HepG2 (cell line): ENCODE measurements at regions not wholly inside any gene's neighbourhood (a gene's known extent, or its start where the extent isn't known, plus 50 kb on each side); places are given as distances from the start of the nearest gene placed in this dataset.

ENCODE experiments used
- CBX2 ChIP-seq, 2 experiments: fragments of 200-600 bp in 1 of 2; sonication (generic); formaldehyde crosslinking in 1 of 2; IDR thresholded peaks; 2 replicates each; pipeline versions ENCODE4 v1.7.0 to v1.8.1; 2018 to 2022; ENCODE audit warnings: low read depth in 2 of 2, low read length in 1 of 2, mild to moderate bottlenecking in 1 of 2, missing genetic modification reagents in 1 of 2
- CHD4 ChIP-seq: fragments of 200-600 bp; sonication (generic); IDR thresholded peaks from 2 replicates; pipeline ENCODE4 v1.7.0; 2017; ENCODE audit warnings: mild to moderate bottlenecking, low read length, borderline replicate concordance
- GABPB1 ChIP-seq: IDR thresholded peaks from 2 replicates; pipeline ENCODE4 v1.6.1; 2016; ENCODE audit warnings: mild to moderate bottlenecking, missing genetic modification reagents, moderate library complexity, missing compliant biosample characterization
- LCORL ChIP-seq, 2 experiments: fragments of 450-650 bp in 1 of 2; sonication (generic) in 1 of 2; formaldehyde crosslinking in 1 of 2; IDR thresholded peaks; 2 replicates each; pipeline versions ENCODE4 v1.5.0 to v1.6.1; 2017 to 2020; ENCODE audit warnings: antibody characterized with exemption in 1 of 2, missing genetic modification reagents in 1 of 2
- SALL2 ChIP-seq: sonication (generic); formaldehyde crosslinking; IDR thresholded peaks from 2 replicates; pipeline ENCODE4 v1.8.1; 2023; ENCODE audit warnings: mild to moderate bottlenecking, missing genetic modification reagents, inconsistent platforms
- SOX5 ChIP-seq: IDR thresholded peaks from 2 replicates; pipeline ENCODE4 v1.6.1; 2016; ENCODE audit warnings: borderline replicate concordance
- THAP9 ChIP-seq: sonication (generic); formaldehyde crosslinking; IDR thresholded peaks from 2 replicates; pipeline ENCODE4; 2020; ENCODE audit warnings: missing genetic modification reagents, mild to moderate bottlenecking, borderline replicate concordance
- ZBTB14 ChIP-seq: sonication (generic); formaldehyde crosslinking; IDR thresholded peaks from 2 replicates; pipeline ENCODE4 v1.4.0; 2020; ENCODE audit warnings: missing genetic modification reagents
- ZNF546 ChIP-seq: sonication (generic); formaldehyde crosslinking; conservative IDR thresholded peaks from 2 replicates; pipeline ENCODE4 v1.8.1; 2023; ENCODE audit warnings: mild to moderate bottlenecking, missing genetic modification reagents
- ZNF577 ChIP-seq: sonication (generic); formaldehyde crosslinking; IDR thresholded peaks from 2 replicates; pipeline ENCODE4 v1.4.0; 2020; ENCODE audit warnings: mild to moderate bottlenecking, low read depth, missing genetic modification reagents, borderline replicate concordance
- ZNF775 ChIP-seq: sonication (generic); formaldehyde crosslinking; IDR thresholded peaks from 2 replicates; pipeline ENCODE4 v1.4.0; 2020; ENCODE audit warnings: missing genetic modification reagents, mild to moderate bottlenecking, moderate library complexity, borderline replicate concordance
- TF ChIP-seq, protein P1 (sequence below): sonication (generic); formaldehyde crosslinking; IDR thresholded peaks from 2 replicates; pipeline ENCODE4 v1.4.0; 2020; ENCODE audit warnings: missing genetic modification reagents, mild to moderate bottlenecking, borderline replicate concordance
- TF ChIP-seq, protein P2 (sequence below): sonication (generic); formaldehyde crosslinking; IDR thresholded peaks from 2 replicates; pipeline ENCODE4 v1.8.1; 2023; ENCODE audit warnings: mild to moderate bottlenecking, inconsistent platforms, moderate library complexity, missing genetic modification reagents, borderline replicate concordance
- TF ChIP-seq, protein P3 (sequence below): IDR thresholded peaks from 2 replicates; pipeline ENCODE4 v1.6.1; 2012; ENCODE audit warnings: inconsistent platforms
- TF ChIP-seq, protein P4 (sequence below): sonication (generic); formaldehyde crosslinking; IDR thresholded peaks from 2 replicates; pipeline ENCODE4 v1.4.0; 2020; ENCODE audit warnings: mild to moderate bottlenecking, missing genetic modification reagents
- TF ChIP-seq, protein P5 (sequence below): sonication (generic); formaldehyde crosslinking; IDR thresholded peaks from 2 replicates; pipeline ENCODE4 v1.9.0; 2022; ENCODE audit warnings: missing genetic modification reagents, mild to moderate bottlenecking, borderline replicate concordance

DNA sequence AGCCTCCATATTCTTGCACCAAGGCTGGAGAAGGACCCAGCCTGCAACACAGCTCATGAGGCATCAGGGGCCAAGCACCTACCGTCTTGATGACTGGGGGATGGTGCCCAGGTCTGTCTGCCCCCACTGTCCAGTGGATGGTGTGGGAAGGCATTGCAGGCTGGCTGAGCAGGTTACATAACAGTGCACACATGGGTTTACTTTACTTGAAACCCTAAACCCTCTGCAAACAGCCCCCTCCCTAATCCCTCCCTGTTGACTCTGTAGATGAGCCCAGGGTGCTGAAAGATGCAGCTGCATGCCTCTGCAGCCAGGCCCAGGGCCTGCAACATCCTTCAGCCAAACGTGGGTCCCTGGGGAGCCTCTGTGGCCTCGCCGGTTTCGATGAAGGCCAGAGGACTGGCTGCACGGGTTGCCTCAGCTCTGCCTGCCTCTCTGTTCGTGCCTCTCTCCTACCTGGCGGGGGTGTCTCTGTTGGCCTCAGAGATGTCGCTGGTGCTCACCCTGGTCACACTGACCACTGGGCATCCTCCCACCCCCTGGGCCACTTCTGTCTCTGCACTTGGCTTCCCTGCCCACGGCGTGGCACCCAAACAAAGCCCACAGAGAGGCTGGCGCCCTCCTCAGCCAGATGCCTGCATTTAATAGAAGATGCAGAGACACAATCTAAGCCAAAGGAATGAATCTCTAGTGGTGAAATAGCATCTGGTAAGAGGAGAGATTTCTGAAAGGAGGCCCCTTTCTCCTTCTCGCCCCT, 95.1 kb downstream of the METRNL start (continued):
- TF ChIP-seq LCORL (IDR thresholded peaks at IDR 0.05) (0 out of 2 replicates have a peak, but pooled peaks have one; percentile 28), LCORL (CRISPR knock-in tag; IDR thresholded peaks at IDR 0.05) (peak; percentile 97), SALL2 (CRISPR knock-in tag) (peak; percentile 93), THAP9 (CRISPR knock-in tag) (peak; percentile 84), ZNF577 (CRISPR knock-in tag) (no peak), ZNF775 (CRISPR knock-in tag) (0 out of 2 replicates have a peak, but pooled peaks have one; percentile 41), CHD4 (no peak), CBX2 (IDR thresholded peaks at IDR 0.05; ENCODE audit: low read depth, low read length) (no peak), CBX2 (CRISPR knock-in tag; IDR thresholded peaks at IDR 0.05; ENCODE audit: low read depth) (peak; percentile 89; the same call in 1 of the 2 replicates), ZNF546 (0 out of 2 replicates have a peak, but pooled peaks have one; percentile 58), GABPB1 (CRISPR knock-in tag) (peak; percentile 47; the same call in 1 of the 2 replicates), ZBTB14 (CRISPR knock-in tag) (no peak), SOX5 (CRISPR knock-in tag) (peak; percentile 83)
- TF ChIP-seq, protein P1, sequence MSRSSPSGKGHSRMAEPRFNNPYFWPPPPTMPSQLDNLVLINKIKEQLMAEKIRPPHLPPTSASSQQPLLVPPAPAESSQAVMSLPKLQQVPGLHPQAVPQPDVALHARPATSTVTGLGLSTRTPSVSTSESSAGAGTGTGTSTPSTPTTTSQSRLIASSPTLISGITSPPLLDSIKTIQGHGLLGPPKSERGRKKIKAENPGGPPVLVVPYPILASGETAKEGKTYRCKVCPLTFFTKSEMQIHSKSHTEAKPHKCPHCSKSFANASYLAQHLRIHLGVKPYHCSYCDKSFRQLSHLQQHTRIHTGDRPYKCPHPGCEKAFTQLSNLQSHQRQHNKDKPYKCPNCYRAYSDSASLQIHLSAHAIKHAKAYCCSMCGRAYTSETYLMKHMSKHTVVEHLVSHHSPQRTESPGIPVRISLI = peak; percentile 62; the same call in 1 of the 2 replicates
- TF ChIP-seq, protein P2, sequence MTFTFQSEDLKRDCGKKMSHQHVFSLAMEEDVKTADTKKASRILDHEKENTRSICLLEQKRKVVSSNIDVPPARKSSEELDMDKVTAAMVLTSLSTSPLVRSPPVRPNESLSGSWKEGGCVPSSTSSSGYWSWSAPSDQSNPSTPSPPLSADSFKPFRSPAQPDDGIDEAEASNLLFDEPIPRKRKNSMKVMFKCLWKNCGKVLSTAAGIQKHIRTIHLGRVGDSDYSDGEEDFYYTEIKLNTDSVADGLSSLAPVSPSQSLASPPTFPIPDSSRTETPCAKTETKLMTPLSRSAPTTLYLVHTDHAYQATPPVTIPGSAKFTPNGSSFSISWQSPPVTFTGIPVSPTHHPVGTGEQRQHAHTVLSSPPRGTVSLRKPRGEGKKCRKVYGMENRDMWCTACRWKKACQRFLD (CRISPR knock-in tag) = peak; percentile 61; the same call in 1 of the 2 replicates
- TF ChIP-seq, protein P3, sequence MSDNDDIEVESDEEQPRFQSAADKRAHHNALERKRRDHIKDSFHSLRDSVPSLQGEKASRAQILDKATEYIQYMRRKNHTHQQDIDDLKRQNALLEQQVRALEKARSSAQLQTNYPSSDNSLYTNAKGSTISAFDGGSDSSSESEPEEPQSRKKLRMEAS = no peak; the same call in none of the 2 replicates
- TF ChIP-seq, protein P4, sequence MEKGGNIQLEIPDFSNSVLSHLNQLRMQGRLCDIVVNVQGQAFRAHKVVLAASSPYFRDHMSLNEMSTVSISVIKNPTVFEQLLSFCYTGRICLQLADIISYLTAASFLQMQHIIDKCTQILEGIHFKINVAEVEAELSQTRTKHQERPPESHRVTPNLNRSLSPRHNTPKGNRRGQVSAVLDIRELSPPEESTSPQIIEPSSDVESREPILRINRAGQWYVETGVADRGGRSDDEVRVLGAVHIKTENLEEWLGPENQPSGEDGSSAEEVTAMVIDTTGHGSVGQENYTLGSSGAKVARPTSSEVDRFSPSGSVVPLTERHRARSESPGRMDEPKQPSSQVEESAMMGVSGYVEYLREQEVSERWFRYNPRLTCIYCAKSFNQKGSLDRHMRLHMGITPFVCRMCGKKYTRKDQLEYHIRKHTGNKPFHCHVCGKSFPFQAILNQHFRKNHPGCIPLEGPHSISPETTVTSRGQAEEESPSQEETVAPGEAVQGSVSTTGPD = no peak
- TF ChIP-seq, protein P5, sequence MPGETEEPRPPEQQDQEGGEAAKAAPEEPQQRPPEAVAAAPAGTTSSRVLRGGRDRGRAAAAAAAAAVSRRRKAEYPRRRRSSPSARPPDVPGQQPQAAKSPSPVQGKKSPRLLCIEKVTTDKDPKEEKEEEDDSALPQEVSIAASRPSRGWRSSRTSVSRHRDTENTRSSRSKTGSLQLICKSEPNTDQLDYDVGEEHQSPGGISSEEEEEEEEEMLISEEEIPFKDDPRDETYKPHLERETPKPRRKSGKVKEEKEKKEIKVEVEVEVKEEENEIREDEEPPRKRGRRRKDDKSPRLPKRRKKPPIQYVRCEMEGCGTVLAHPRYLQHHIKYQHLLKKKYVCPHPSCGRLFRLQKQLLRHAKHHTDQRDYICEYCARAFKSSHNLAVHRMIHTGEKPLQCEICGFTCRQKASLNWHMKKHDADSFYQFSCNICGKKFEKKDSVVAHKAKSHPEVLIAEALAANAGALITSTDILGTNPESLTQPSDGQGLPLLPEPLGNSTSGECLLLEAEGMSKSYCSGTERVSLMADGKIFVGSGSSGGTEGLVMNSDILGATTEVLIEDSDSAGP (CRISPR knock-in tag) = peak; percentile 84
